ENCODE measurements at regions not wholly inside any gene's neighbourhood (a gene's known extent, or its start where the extent isn't known, plus 50 kb on each side); places are given as distances from the start of the nearest gene placed in this dataset.

DNA sequence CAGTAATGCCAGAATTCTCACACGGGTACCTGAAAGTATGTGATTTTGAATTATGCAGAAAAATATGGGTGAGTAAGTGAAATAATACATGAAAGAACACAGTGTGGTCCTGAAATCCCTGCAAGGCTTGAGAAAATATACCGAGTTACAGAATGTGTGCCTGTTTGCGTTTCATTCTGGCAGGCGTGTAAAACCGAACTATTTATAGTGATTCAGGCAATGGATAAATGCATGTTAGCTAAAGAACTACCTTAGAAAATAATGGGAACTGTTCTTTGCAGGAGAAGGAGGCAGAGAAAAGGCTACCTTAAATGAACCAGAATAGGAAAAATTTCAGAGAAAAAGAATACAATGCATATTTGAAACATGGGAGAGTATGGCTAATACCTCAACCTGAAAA lies 145.8 kb upstream of the KCNQ5 start:
- no peak for TF ChIP-seq POLR2A (IDR thresholded peaks at IDR 0.05)
- TF ChIP-seq, protein P1, sequence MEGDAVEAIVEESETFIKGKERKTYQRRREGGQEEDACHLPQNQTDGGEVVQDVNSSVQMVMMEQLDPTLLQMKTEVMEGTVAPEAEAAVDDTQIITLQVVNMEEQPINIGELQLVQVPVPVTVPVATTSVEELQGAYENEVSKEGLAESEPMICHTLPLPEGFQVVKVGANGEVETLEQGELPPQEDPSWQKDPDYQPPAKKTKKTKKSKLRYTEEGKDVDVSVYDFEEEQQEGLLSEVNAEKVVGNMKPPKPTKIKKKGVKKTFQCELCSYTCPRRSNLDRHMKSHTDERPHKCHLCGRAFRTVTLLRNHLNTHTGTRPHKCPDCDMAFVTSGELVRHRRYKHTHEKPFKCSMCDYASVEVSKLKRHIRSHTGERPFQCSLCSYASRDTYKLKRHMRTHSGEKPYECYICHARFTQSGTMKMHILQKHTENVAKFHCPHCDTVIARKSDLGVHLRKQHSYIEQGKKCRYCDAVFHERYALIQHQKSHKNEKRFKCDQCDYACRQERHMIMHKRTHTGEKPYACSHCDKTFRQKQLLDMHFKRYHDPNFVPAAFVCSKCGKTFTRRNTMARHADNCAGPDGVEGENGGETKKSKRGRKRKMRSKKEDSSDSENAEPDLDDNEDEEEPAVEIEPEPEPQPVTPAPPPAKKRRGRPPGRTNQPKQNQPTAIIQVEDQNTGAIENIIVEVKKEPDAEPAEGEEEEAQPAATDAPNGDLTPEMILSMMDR (IDR thresholded peaks at IDR 0.05) = no peak

Measured in body of pancreas (tissue), 4 donors.